Hepatocyte (in vitro differentiated cells): ENCODE measurements at regions not wholly inside any gene's neighbourhood (a gene's known extent, or its start where the extent isn't known, plus 50 kb on each side); places are given as distances from the start of the nearest gene placed in this dataset. TPM values are rescaled to one million over a fixed set of nuclear protein-coding genes. Genes with fewer than 3 reads are reported as not detected.

ENCODE experiments used
- DNase-seq: peaks from one replicate; pipeline ENCODE4 v3.0.0-alpha.2; 2016; ENCODE audit warnings: low spot score
- H2AFZ ChIP-seq: fragments of 200-600 bp; sonication (generic); 2 replicates; pipeline ENCODE4 v1.6.0; 2016; ENCODE audit warnings: antibody characterized with exemption, mild to moderate bottlenecking
- H3K27ac ChIP-seq: fragments of 200-600 bp; sonication (generic); 2 replicates; pipeline ENCODE4 v1.5.1; 2016; ENCODE audit warnings: mild to moderate bottlenecking
- H3K27me3 ChIP-seq: fragments of 200-600 bp; sonication (generic); 2 replicates; pipeline ENCODE4 v1.6.1; 2016
- H3K36me3 ChIP-seq: fragments of 200-600 bp; sonication (generic); replicated peaks from 2 replicates; pipeline ENCODE4 v1.5.1; 2016; ENCODE audit warnings: low read depth; ENCODE audit not compliant: insufficient read depth
- H3K4me1 ChIP-seq: fragments of 200-600 bp; sonication (generic); 2 replicates; pipeline ENCODE4 v1.5.1; 2016; ENCODE audit warnings: mild to moderate bottlenecking, moderate library complexity; ENCODE audit not compliant: insufficient read depth
- H3K4me2 ChIP-seq: fragments of 200-600 bp; sonication (generic); 2 replicates; pipeline ENCODE4 v1.6.0; 2016
- H3K4me3 ChIP-seq: fragments of 200-600 bp; sonication (generic); 2 replicates; pipeline ENCODE4 v1.5.1; 2016; ENCODE audit warnings: mild to moderate bottlenecking
- H3K79me2 ChIP-seq: fragments of 200-600 bp; sonication (generic); 2 replicates; pipeline ENCODE4 v1.6.0; 2017; ENCODE audit warnings: mild to moderate bottlenecking
- H3K9me2 ChIP-seq: fragments of 200-600 bp; sonication (generic); replicated peaks from 2 replicates; pipeline ENCODE4 v1.6.0; 2017; ENCODE audit warnings: mild to moderate bottlenecking; ENCODE audit not compliant: insufficient read depth
- H3K9me3 ChIP-seq: fragments of 200-600 bp; sonication (generic); 2 replicates; pipeline ENCODE4 v1.5.1; 2016; ENCODE audit warnings: low read depth, mild to moderate bottlenecking
- H4K20me1 ChIP-seq: fragments of 200-600 bp; sonication (generic); 2 replicates; pipeline ENCODE4 v1.6.0; 2016; ENCODE audit warnings: mild to moderate bottlenecking; ENCODE audit not compliant: insufficient read depth, poor library complexity, severe bottlenecking
- EZH2 ChIP-seq: fragments of 200-600 bp; sonication (generic); IDR thresholded peaks from 2 replicates; pipeline ENCODE4 v1.6.1; 2016; ENCODE audit warnings: antibody characterized with exemption, mild to moderate bottlenecking, borderline replicate concordance
- EZH2phosphoT487 ChIP-seq: fragments of 200-600 bp; sonication (generic); IDR thresholded peaks from one replicate; pipeline ENCODE4 v1.6.1; 2018; ENCODE audit warnings: antibody characterized with exemption, mild to moderate bottlenecking, low read depth, moderate library complexity; ENCODE audit not compliant: unreplicated experiment, severe bottlenecking
- WGBS: methylation state at CpG from one replicate; pipeline ENCODE4 v1.1.6; 2016; ENCODE audit warnings: low lambda C conversion rate; ENCODE audit errors: missing lambda C conversion rate; 5-methylcytosine and 5-hydroxymethylcytosine counted together
- small RNA-seq: library from RNA; depleted of rRNA; stranded (forward); fragments of <200 nt; gene quantifications from one replicate; pipeline ENCODE3, GENCODE V24; 2014
- TF ChIP-seq, protein P1 (sequence below): fragments of 200-600 bp; sonication (generic); IDR thresholded peaks from 2 replicates; pipeline ENCODE4 v1.5.1; 2016; ENCODE audit warnings: antibody characterized with exemption, mild to moderate bottlenecking; ENCODE audit not compliant: poor library complexity

DNA sequence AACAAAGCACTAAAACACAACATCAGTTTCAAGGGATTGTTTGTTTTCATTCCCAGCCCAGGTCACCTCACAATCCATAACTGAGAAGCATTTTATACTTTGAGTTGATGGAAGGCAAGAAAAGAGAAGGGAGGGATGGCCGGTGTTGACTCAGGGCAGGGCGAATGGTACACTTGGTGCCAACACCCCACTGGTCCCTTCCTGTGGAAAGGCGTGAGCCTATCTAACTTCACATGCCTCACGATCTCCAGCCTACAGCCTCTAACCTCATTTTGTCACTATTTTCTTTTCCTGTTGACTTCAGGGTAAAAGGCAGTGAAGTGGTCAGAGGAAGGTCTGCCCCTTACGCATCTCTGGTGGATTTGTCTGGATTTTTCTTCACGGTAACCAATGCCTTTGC, 53.5 kb upstream of the SASH1 start:
- no peaks in the 10 kb centered on the region for H3K4me1 ChIP-seq
- 91% methylated on average over 6 of the region's 6 CpGs for WGBS
- H3K4me2 ChIP-seq = no peak overlapping the region
- TF ChIP-seq, protein P1, sequence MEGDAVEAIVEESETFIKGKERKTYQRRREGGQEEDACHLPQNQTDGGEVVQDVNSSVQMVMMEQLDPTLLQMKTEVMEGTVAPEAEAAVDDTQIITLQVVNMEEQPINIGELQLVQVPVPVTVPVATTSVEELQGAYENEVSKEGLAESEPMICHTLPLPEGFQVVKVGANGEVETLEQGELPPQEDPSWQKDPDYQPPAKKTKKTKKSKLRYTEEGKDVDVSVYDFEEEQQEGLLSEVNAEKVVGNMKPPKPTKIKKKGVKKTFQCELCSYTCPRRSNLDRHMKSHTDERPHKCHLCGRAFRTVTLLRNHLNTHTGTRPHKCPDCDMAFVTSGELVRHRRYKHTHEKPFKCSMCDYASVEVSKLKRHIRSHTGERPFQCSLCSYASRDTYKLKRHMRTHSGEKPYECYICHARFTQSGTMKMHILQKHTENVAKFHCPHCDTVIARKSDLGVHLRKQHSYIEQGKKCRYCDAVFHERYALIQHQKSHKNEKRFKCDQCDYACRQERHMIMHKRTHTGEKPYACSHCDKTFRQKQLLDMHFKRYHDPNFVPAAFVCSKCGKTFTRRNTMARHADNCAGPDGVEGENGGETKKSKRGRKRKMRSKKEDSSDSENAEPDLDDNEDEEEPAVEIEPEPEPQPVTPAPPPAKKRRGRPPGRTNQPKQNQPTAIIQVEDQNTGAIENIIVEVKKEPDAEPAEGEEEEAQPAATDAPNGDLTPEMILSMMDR = no peak
- TF ChIP-seq EZH2 (no peak), EZH2phosphoT487 (no peak)
- no peaks in the 10 kb centered on the region for H3K36me3 ChIP-seq
- DNase-seq = no peak
- no peaks in the 10 kb centered on the region for H3K9me3 ChIP-seq
- H3K27me3 ChIP-seq = no peaks in the 10 kb centered on the region
- H3K27ac ChIP-seq = no peak overlapping the region
- H3K4me3 ChIP-seq = no peak overlapping the region
- H4K20me1 ChIP-seq = no peaks in the 10 kb centered on the region
- no peak overlapping the region for H2AFZ ChIP-seq
- no peaks in the 10 kb centered on the region for H3K79me2 ChIP-seq
- no peaks in the 10 kb centered on the region for H3K9me2 ChIP-seq

DNA sequence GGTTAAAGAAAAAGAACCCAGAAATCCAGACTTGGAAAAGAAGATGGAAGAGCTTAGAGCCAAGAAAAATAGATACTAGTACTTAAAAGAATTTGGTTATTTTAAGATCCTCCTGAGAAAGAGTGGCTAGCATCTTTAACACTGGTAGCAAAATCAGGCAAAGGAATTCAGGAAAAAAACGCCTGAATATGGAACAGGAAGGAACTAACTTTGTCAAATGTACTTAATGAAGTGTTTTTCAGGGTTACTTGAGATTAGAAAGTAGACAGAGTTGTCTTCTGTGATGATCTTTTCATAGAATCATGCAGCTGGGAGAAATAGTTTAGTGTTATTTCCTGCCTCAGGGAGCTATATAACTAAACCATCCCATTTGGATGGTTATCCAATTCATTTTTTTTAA, 50.8 kb upstream of the SASH1 start:
- WGBS = 66% methylated on average over 1 of the region's 1 CpG
- DNase-seq = no peak
- Histone ChIP-seq H3K79me2 (no peaks in the 10 kb centered on the region), H3K27ac (no peak overlapping the region), H3K4me1 (no peaks in the 10 kb centered on the region), H3K4me2 (no peak overlapping the region), H3K9me3 (no peaks in the 10 kb centered on the region), H2AFZ (no peak overlapping the region), H3K36me3 (no peaks in the 10 kb centered on the region), H4K20me1 (no peaks in the 10 kb centered on the region), H3K9me2 (no peaks in the 10 kb centered on the region), H3K27me3 (no peaks in the 10 kb centered on the region), H3K4me3 (no peak overlapping the region)
- TF ChIP-seq EZH2 = no peak
- TF ChIP-seq, protein P1 = no peak
- no peak for TF ChIP-seq EZH2phosphoT487

Small RNAs in the stretch of these regions (small RNA-seq; reads per million reads assigned to genes)
- not detected for gene RNU6-1222P
